Breast epithelium (tissue), 3 donors: ENCODE measurements at regions not wholly inside any gene's neighbourhood (a gene's known extent, or its start where the extent isn't known, plus 50 kb on each side); places are given as distances from the start of the nearest gene placed in this dataset.

ENCODE experiments used
- POLR2AphosphoS5 ChIP-seq, 3 donors: sonication (generic); formaldehyde crosslinking; IDR thresholded peaks; one replicate each; pipeline ENCODE4 v1.6.1; 2017; ENCODE audit warnings: antibody characterized with exemption in 3 of 3
- TF ChIP-seq, protein P1 (sequence below), 3 donors: fragments of 450-650 bp; IDR thresholded peaks; one replicate each; pipeline ENCODE4 v1.5.1; 2016 to 2017; ENCODE audit warnings: antibody characterized with exemption in 3 of 3, mild to moderate bottlenecking in 3 of 3, moderate library complexity in 3 of 3

DNA sequence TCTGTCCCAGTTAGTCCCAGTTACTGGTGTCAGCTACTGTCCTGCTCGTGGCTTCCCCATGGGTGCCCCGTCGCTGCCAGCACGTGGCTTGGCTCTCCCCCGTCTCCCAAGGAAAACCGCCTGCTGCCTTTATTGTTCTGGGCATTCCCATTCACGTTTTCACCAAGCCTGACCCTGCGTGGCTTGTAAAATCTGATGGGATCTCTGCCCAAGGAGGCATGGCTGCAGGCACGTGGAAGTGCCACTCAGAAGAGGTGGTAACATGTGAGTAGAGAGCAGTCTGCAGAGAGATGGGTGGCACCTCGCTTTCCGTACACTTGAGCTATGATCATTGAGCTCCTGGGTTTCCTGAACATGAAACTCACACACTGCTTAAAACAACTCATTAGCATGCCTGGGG is 429.2 kb upstream of the KLF4 start:
- no peak for TF ChIP-seq POLR2AphosphoS5 (IDR thresholded peaks at IDR 0.05)
- TF ChIP-seq, protein P1, sequence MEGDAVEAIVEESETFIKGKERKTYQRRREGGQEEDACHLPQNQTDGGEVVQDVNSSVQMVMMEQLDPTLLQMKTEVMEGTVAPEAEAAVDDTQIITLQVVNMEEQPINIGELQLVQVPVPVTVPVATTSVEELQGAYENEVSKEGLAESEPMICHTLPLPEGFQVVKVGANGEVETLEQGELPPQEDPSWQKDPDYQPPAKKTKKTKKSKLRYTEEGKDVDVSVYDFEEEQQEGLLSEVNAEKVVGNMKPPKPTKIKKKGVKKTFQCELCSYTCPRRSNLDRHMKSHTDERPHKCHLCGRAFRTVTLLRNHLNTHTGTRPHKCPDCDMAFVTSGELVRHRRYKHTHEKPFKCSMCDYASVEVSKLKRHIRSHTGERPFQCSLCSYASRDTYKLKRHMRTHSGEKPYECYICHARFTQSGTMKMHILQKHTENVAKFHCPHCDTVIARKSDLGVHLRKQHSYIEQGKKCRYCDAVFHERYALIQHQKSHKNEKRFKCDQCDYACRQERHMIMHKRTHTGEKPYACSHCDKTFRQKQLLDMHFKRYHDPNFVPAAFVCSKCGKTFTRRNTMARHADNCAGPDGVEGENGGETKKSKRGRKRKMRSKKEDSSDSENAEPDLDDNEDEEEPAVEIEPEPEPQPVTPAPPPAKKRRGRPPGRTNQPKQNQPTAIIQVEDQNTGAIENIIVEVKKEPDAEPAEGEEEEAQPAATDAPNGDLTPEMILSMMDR (IDR thresholded peaks at IDR 0.05) = no peak
